MCF 10A (cell line): ENCODE measurements at regions not wholly inside any gene's neighbourhood (a gene's known extent, or its start where the extent isn't known, plus 50 kb on each side); places are given as distances from the start of the nearest gene placed in this dataset.

Experiments used
- BruUV-seq: library from RNA; stranded (reverse); fragments of 400-500 nt; replicated peaks from 2 replicates; lab custom pipeline; 2021; lab: Mats Ljungman, UMichigan
- CTCF ChIA-PET: fragments of 300-600 bp; sonication (Branson Sonifier 250); formaldehyde crosslinking; extraction: SDS; loops from one replicate; lab custom pipeline; 2021; ENCODE audit warnings: antibody characterized with exemption, inconsistent platforms; lab: Yijun Ruan, JAX
- POLR2A ChIA-PET: fragments of 300-600, 350-650 bp; sonication (Branson Sonifier 250); formaldehyde crosslinking; extraction: SDS; loops from one replicate; lab custom pipeline; 2020; ENCODE audit warnings: antibody characterized with exemption, inconsistent platforms; lab: Yijun Ruan, JAX
- DNase-seq: peaks from one replicate; pipeline ENCODE4 v3.0.0-alpha.2; 2018; ENCODE audit not compliant: unreplicated experiment
- H3K27ac Mint-ChIP-seq: one replicate; pipeline ENCODE4 v1.8.0; 2022; ENCODE audit warnings: mild to moderate bottlenecking, low read depth, mixed read lengths; ENCODE audit not compliant: unreplicated experiment
- H3K27me3 Mint-ChIP-seq: one replicate; pipeline ENCODE4 v1.8.0; 2022; ENCODE audit warnings: mixed read lengths; ENCODE audit not compliant: insufficient read depth, unreplicated experiment
- H3K36me3 Mint-ChIP-seq: one replicate; pipeline ENCODE4 v1.8.0; 2022; ENCODE audit warnings: mild to moderate bottlenecking, moderate library complexity, mixed read lengths; ENCODE audit not compliant: insufficient read depth, unreplicated experiment
- H3K4me1 Mint-ChIP-seq: one replicate; pipeline ENCODE4 v1.8.0; 2022; ENCODE audit warnings: mixed read lengths; ENCODE audit not compliant: insufficient read depth, unreplicated experiment
- H3K4me3 Mint-ChIP-seq: one replicate; pipeline ENCODE4 v1.8.0; 2022; ENCODE audit warnings: mild to moderate bottlenecking, moderate library complexity, mixed read lengths; ENCODE audit not compliant: unreplicated experiment
- H3K9me3 Mint-ChIP-seq: one replicate; pipeline ENCODE4 v1.8.0; 2022; ENCODE audit warnings: mixed read lengths; ENCODE audit not compliant: unreplicated experiment
- intact Hi-C: fragments of 100-400 bp; cut with micrococcal nuclease; formaldehyde crosslinking; loops from 2 replicates; pipeline ENCODE4 v1.14.1; 2022
- TF ChIP-seq, protein P1 (sequence below): fragments of 200-600 bp; IDR thresholded peaks from one replicate; pipeline ENCODE4 v1.8.0; 2022; ENCODE audit warnings: antibody characterized with exemption, mild to moderate bottlenecking; ENCODE audit not compliant: unreplicated experiment

DNA sequence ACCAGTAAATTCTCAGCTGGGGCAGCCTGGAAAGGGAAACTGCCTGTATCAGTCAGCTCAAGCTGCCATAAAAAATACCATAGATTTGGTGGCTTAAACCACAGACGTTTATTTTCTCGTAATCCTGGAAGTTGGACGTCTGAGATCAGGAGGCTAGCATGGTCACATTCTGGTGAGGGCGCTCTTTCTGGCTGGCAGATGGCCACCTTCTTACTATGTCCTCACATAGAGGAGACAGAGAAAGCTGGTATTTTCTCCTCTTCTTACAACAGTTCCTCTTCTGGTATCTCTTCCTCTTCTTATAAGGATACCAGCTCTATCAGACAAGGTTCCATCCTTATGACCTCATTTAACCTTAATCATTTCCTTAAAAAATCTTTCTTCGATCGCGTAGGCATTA, 50.5 kb upstream of the RFX3 start:
- H3K4me3 Mint-ChIP-seq = no peak overlapping the region
- intact Hi-C loops = no loop called here
- no peaks in the 10 kb centered on the region for H3K36me3 Mint-ChIP-seq
- H3K4me1 Mint-ChIP-seq = no peaks in the 10 kb centered on the region
- no peak for DNase-seq
- CTCF ChIA-PET = no interaction called here
- BruUV-seq = no TSS peak
- TF ChIP-seq, protein P1, sequence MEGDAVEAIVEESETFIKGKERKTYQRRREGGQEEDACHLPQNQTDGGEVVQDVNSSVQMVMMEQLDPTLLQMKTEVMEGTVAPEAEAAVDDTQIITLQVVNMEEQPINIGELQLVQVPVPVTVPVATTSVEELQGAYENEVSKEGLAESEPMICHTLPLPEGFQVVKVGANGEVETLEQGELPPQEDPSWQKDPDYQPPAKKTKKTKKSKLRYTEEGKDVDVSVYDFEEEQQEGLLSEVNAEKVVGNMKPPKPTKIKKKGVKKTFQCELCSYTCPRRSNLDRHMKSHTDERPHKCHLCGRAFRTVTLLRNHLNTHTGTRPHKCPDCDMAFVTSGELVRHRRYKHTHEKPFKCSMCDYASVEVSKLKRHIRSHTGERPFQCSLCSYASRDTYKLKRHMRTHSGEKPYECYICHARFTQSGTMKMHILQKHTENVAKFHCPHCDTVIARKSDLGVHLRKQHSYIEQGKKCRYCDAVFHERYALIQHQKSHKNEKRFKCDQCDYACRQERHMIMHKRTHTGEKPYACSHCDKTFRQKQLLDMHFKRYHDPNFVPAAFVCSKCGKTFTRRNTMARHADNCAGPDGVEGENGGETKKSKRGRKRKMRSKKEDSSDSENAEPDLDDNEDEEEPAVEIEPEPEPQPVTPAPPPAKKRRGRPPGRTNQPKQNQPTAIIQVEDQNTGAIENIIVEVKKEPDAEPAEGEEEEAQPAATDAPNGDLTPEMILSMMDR = no peak
- H3K27ac Mint-ChIP-seq = no peak overlapping the region
- peaks cover 6% of the 10 kb centered on the region for H3K9me3 Mint-ChIP-seq
- no peaks in the 10 kb centered on the region for H3K27me3 Mint-ChIP-seq
- POLR2A ChIA-PET = no interaction called here

DNA sequence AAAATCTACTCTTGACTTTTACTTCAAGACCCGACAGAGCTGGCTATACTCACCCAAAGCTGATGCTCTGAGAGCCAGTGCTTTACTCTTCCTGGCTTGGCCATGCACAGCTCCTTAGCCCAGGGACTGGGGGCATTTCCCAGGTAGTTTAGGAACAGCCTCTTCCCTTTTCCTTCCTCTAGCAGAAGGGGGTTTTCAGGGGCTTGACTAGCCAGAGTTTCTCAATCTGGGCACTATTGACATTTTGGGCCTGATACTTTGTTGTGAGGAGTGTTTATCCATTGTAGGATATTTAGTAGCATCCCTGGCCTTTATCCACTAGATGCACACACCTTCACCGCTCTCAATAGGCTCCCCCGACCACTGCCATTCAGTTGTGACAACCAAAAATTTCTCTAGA, 50.0 kb upstream of the RFX3 start:
- Mint-ChIP-seq H3K27me3 (no peaks in the 10 kb centered on the region), H3K4me1 (no peaks in the 10 kb centered on the region), H3K36me3 (no peaks in the 10 kb centered on the region), H3K27ac (no peak overlapping the region), H3K9me3 (peaks cover 6% of the 10 kb centered on the region), H3K4me3 (no peak overlapping the region)
- no TSS peak for BruUV-seq
- intact Hi-C loops = no loop called here
- TF ChIP-seq, protein P1 = no peak
- DNase-seq = no peak
- CTCF ChIA-PET = no interaction called here
- POLR2A ChIA-PET = no interaction called here
